Esophagus squamous epithelium (tissue), 5 donors: ENCODE measurements at regions not wholly inside any gene's neighbourhood (a gene's known extent, or its start where the extent isn't known, plus 50 kb on each side); places are given as distances from the start of the nearest gene placed in this dataset.
"Not testable (repeated sequence)": the region's sequence is repeated elsewhere in the genome, so short reads cannot be mapped to it uniquely, and the experiment has no call there.

Experiments used
- DNase-seq: peaks from one replicate; lab custom pipeline; 2025; lab: John Stamatoyannopoulos, UW
- H3K27ac ChIP-seq, 4 donors: fragments of 200-600 bp; sonication (generic); one replicate each; pipeline ENCODE4 v1.5.1; 2016 to 2019; ENCODE audit warnings: mild to moderate bottlenecking in 1 of 4
- H3K27me3 ChIP-seq, 4 donors: fragments of 200-600 bp; sonication (generic); 1 replicate in 3 of 4; 2 replicates in 1 of 4; pipeline versions ENCODE4 v1.5.1 to v1.6.0; 2017 to 2021; ENCODE audit warnings: antibody characterized with exemption in 1 of 4
- H3K36me3 ChIP-seq, 3 donors: fragments of 200-600 bp; sonication (generic); one replicate each; pipeline ENCODE4 v1.5.1; 2016 to 2019
- H3K4me1 ChIP-seq, 3 donors: fragments of 200-600 bp; sonication (generic); one replicate each; pipeline ENCODE4 v1.5.1; 2017 to 2019
- H3K4me3 ChIP-seq, 4 donors: fragments of 200-600 bp; sonication (generic); 1 replicate in 3 of 4; 2 replicates in 1 of 4; pipeline ENCODE4 v1.5.1; 2016 to 2019; ENCODE audit warnings: mild to moderate bottlenecking in 2 of 4, moderate library complexity in 1 of 4
- H3K9me3 ChIP-seq, 3 donors: fragments of 200-600 bp; sonication (generic); one replicate each; pipeline ENCODE4 v1.5.1; 2016 to 2019
- CTCF ChIP-seq, 6 experiments: fragments of 450-650 bp in 4 of 6; fragments of 200-600 bp in 2 of 6; sonication (generic) in 2 of 6; IDR thresholded peaks; one replicate each; pipeline ENCODE4 v1.5.1; 2016 to 2019; ENCODE audit warnings: antibody characterized with exemption in 6 of 6, mild to moderate bottlenecking in 4 of 6, moderate library complexity in 4 of 6
- POLR2A ChIP-seq, 4 donors: fragments of 450-650 bp; IDR thresholded peaks; one replicate each; pipeline ENCODE4 v1.6.1; 2017; ENCODE audit warnings: antibody characterized with exemption in 4 of 4, mild to moderate bottlenecking in 4 of 4, moderate library complexity in 3 of 4
- WGBS, 2 donors: methylation state at CpG; one replicate each; pipeline ENCODE4 v1.1.5; 2018; 5-methylcytosine and 5-hydroxymethylcytosine counted together
- intact Hi-C: fragments of 100-400 bp; cut with DNase I; formaldehyde crosslinking; loops from one replicate; pipeline ENCODE4 v1.15.0; 2022
- donor health status: DM: yes; HTN: yes; CAD: no.

- no peak overlapping the region for H3K4me3 ChIP-seq
- H3K27me3 ChIP-seq, result no peaks in the 10 kb centered on the region
- H3K4me1 ChIP-seq, result no peaks in the 10 kb centered on the region
- intact Hi-C loops, result no loop called here
- TF ChIP-seq CTCF (IDR thresholded peaks at IDR 0.05), result no peak
- no peak for TF ChIP-seq POLR2A (IDR thresholded peaks at IDR 0.05)
- WGBS, 2 donors, result 73 to 74% methylated on average over 7 of the region's 7 CpGs
- no peak overlapping the region for H3K27ac ChIP-seq
- no peak for DNase-seq
- H3K9me3 ChIP-seq, result no peaks in the 10 kb centered on the region
- no peaks in the 10 kb centered on the region for H3K36me3 ChIP-seq
These were observed 215.8 kb upstream of the SMLR1 start for GRCh38 chr6:130611366-130611765.

GRCh38 chr6:130613176-130613575 lies 214.0 kb upstream of the SMLR1 start:
- TF ChIP-seq POLR2A (IDR thresholded peaks at IDR 0.05) (no peak), CTCF (IDR thresholded peaks at IDR 0.05) (no peak)
- DNase-seq, result no peak
- intact Hi-C loops, result no loop called here
- WGBS, 2 donors, result 87 to 90% methylated on average over 7 of the region's 7 CpGs
- Histone ChIP-seq H3K36me3 (no peaks in the 10 kb centered on the region), H3K4me3 (no peak overlapping the region), H3K4me1 (no peaks in the 10 kb centered on the region), H3K27me3 (no peaks in the 10 kb centered on the region), H3K9me3 (no peaks in the 10 kb centered on the region), H3K27ac (no peak overlapping the region)

GRCh38 chr6:130615816-130616215 lies 211.4 kb upstream of the SMLR1 start:
- no peak overlapping the region for H3K27ac ChIP-seq
- TF ChIP-seq CTCF (IDR thresholded peaks at IDR 0.05) (no peak), POLR2A (IDR thresholded peaks at IDR 0.05) (no peak)
- H3K4me1 ChIP-seq, result no peaks in the 10 kb centered on the region
- H3K36me3 ChIP-seq, result no peaks in the 10 kb centered on the region
- H3K4me3 ChIP-seq, result no peak overlapping the region
- DNase-seq, result no peak
- 95% methylated on average over 1 of the region's 1 CpG for WGBS, 2 donors
- intact Hi-C loops, result no loop called here
- H3K9me3 ChIP-seq, result no peaks in the 10 kb centered on the region
- no peaks in the 10 kb centered on the region for H3K27me3 ChIP-seq

- no peaks in the 10 kb centered on the region for H3K4me1 ChIP-seq
- no peaks in the 10 kb centered on the region for H3K27me3 ChIP-seq
- H3K27ac ChIP-seq, result no peak overlapping the region
- TF ChIP-seq CTCF (IDR thresholded peaks at IDR 0.05) (no peak), POLR2A (IDR thresholded peaks at IDR 0.05) (no peak)
- no peaks in the 10 kb centered on the region for H3K36me3 ChIP-seq
- no peaks in the 10 kb centered on the region for H3K9me3 ChIP-seq
- H3K4me3 ChIP-seq, result no peak overlapping the region
- WGBS, 2 donors, result 75 to 82% methylated on average over 2 of the region's 2 CpGs
- no peak for DNase-seq
- intact Hi-C loops, result no loop called here
These were observed 209.5 kb upstream of the SMLR1 start for GRCh38 chr6:130617658-130618057.

GRCh38 chr6:130618806-130619205 lies 208.4 kb upstream of the SMLR1 start:
- H3K36me3 ChIP-seq, intact Hi-C loops, H3K9me3 ChIP-seq, DNase-seq, H3K4me1 ChIP-seq, H3K27ac ChIP-seq, H3K27me3 ChIP-seq, H3K4me3 ChIP-seq: not testable (repeated sequence)
- 88 to 93% methylated on average over 5 of the region's 5 CpGs for WGBS, 2 donors

- intact Hi-C loops, result no loop called here
- no peak for DNase-seq
- WGBS, 2 donors, result 24 to 30% methylated on average over 2 of the region's 2 CpGs
These were observed 206.8 kb upstream of the SMLR1 start for GRCh38 chr6:130620338-130620781.

More at GRCh38 chr6:130620338-130620781, 206.8 kb upstream of the SMLR1 start:
- H3K27ac ChIP-seq, result no peak overlapping the region
- H3K36me3 ChIP-seq, result no peaks in the 10 kb centered on the region
- no peaks in the 10 kb centered on the region for H3K27me3 ChIP-seq
- no peak overlapping the region for H3K4me3 ChIP-seq
- H3K4me1 ChIP-seq, result no peaks in the 10 kb centered on the region
- TF ChIP-seq CTCF (IDR thresholded peaks at IDR 0.05), result no peak
- no peak for TF ChIP-seq POLR2A (IDR thresholded peaks at IDR 0.05)
- H3K9me3 ChIP-seq, result peaks cover 0 to 5% (median 0%) of the 10 kb centered on the region in 3 donors
